Adipocyte (in vitro differentiated cells): ENCODE measurements at regions not wholly inside any gene's neighbourhood (a gene's known extent, or its start where the extent isn't known, plus 50 kb on each side); places are given as distances from the start of the nearest gene placed in this dataset.
"Not testable (repeated sequence)": the region's sequence is repeated elsewhere in the genome, so short reads cannot be mapped to it uniquely, and the experiment has no call there.

Experiments used
- DNase-seq: peaks from one replicate; pipeline ENCODE4 v3.0.0-alpha.2; 2015; ENCODE audit warnings: low read depth
- H3K27me3 ChIP-seq: replicated peaks from 2 replicates; pipeline ENCODE4 v1.7.0; 2013; ENCODE audit warnings: mild to moderate bottlenecking, low read length, moderate library complexity; ENCODE audit not compliant: control insufficient read depth, insufficient read depth
- H3K36me3 ChIP-seq: 2 replicates; pipeline ENCODE4 v1.7.0; 2013; ENCODE audit warnings: low read length, mild to moderate bottlenecking, moderate library complexity; ENCODE audit not compliant: control insufficient read depth, insufficient read depth, severe bottlenecking
- H3K4me1 ChIP-seq: 2 replicates; pipeline ENCODE4 v1.7.0; 2013; ENCODE audit warnings: mild to moderate bottlenecking, low read length, moderate library complexity; ENCODE audit not compliant: control insufficient read depth, insufficient read depth
- H3K4me3 ChIP-seq: 2 replicates; pipeline ENCODE4 v1.7.0; 2013; ENCODE audit warnings: mild to moderate bottlenecking, low read length, moderate library complexity
- H3K9ac ChIP-seq: 2 replicates; pipeline ENCODE4 v1.7.0; 2013; ENCODE audit warnings: mild to moderate bottlenecking, low read length, moderate library complexity
- H3K9me3 ChIP-seq: 2 replicates; pipeline ENCODE4 v1.7.0; 2013; ENCODE audit warnings: mild to moderate bottlenecking, low read length, moderate library complexity; ENCODE audit not compliant: control insufficient read depth

GRCh38 chr1:221045842-221046831, 166.9 kb downstream of the HLX start:
- peaks cover 12% of the 10 kb centered on the region for H3K9me3 ChIP-seq
- no peaks in the 10 kb centered on the region for H3K27me3 ChIP-seq
- peaks cover 6% of the 10 kb centered on the region for H3K4me1 ChIP-seq
- H3K36me3 ChIP-seq, result no peaks in the 10 kb centered on the region
- no peak overlapping the region for H3K4me3 ChIP-seq
- no peak overlapping the region for H3K9ac ChIP-seq
- peak; percentile 56 for DNase-seq

- not testable (repeated sequence) for H3K4me1 ChIP-seq, H3K36me3 ChIP-seq, H3K4me3 ChIP-seq, H3K27me3 ChIP-seq, H3K9ac ChIP-seq, DNase-seq
- peaks cover 12% of the 10 kb centered on the region for H3K9me3 ChIP-seq
Measured at GRCh38 chr1:221051391-221051790, 172.1 kb downstream of the HLX start.

DNA sequence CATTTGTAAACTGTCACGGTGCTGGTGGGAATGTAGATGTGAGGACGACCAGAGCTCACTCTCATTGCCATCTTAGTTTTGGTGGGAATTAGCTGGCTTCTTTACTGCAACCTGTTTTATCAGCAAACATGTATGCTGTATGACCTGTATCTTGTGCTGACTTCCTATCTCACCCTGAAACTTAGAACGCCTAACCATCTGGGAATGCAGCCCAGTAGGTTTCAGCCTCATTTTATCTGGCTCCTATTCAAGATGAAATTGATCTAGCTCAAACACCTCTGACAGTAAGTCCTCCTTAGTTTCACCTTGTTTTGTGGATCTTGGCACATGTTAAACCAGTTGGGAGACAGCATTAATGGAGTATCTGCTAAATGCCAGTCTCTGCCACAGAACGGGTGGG, 174.6 kb downstream of the HLX start:
- Histone ChIP-seq H3K4me3 (no peak overlapping the region), H3K27me3 (no peaks in the 10 kb centered on the region), H3K36me3 (no peaks in the 10 kb centered on the region), H3K9me3 (peaks cover 12% of the 10 kb centered on the region), H3K4me1 (no peaks in the 10 kb centered on the region), H3K9ac (no peak overlapping the region)
- DNase-seq, result no peak

GRCh38 chr1:221059506-221059905, 180.3 kb downstream of the HLX start:
- H3K9ac ChIP-seq, result no peak overlapping the region
- no peak overlapping the region for H3K4me3 ChIP-seq
- H3K36me3 ChIP-seq, result no peaks in the 10 kb centered on the region
- DNase-seq, result no peak
- no peaks in the 10 kb centered on the region for H3K27me3 ChIP-seq
- H3K4me1 ChIP-seq, result no peaks in the 10 kb centered on the region
- H3K9me3 ChIP-seq, result peaks cover 3% of the 10 kb centered on the region

GRCh38 chr1:221063651-221064050, 184.4 kb downstream of the HLX start:
- H3K9me3 ChIP-seq, result peaks cover 3% of the 10 kb centered on the region
- H3K4me1 ChIP-seq, result no peaks in the 10 kb centered on the region
- H3K9ac ChIP-seq, result no peak overlapping the region
- DNase-seq, result no peak
- no peaks in the 10 kb centered on the region for H3K36me3 ChIP-seq
- H3K4me3 ChIP-seq, result no peak overlapping the region
- no peaks in the 10 kb centered on the region for H3K27me3 ChIP-seq

DNA sequence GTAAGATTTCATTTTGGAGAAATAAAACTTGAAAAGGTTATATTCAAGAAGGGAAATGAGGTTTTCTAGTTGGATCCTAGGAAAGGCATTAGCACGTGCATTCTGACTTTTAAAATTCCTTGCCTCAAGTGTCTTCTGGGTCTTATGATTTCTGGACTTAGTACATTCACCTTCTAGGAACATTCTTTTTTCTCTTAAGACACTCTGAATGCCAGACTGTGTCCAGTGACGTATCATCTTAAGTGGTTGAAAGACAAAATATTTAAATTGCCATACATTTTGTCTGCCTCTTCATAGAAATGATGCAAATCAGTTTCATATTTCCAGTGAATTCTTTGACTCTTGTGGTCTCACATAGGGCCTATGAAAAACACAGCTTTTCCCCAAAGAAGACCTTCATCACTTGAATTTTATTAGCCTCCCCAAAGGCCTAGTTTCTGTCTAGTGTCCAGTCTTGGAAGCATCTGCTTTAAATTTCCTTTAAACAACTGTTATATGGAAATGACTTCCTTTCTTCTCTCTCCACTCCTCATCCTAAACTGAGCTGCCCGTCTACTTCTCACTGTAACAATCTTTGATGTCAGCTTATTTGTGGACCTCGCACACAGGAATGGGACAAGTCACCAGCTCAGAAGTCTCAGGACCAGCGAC, 187.2 kb downstream of the HLX start:
- no peaks in the 10 kb centered on the region for H3K36me3 ChIP-seq
- DNase-seq, result no peak
- H3K27me3 ChIP-seq, result no peaks in the 10 kb centered on the region
- H3K9me3 ChIP-seq, result peaks cover 3% of the 10 kb centered on the region
- peaks cover 1% of the 10 kb centered on the region for H3K4me1 ChIP-seq
- H3K4me3 ChIP-seq, result no peak overlapping the region
- no peak overlapping the region for H3K9ac ChIP-seq

DNA sequence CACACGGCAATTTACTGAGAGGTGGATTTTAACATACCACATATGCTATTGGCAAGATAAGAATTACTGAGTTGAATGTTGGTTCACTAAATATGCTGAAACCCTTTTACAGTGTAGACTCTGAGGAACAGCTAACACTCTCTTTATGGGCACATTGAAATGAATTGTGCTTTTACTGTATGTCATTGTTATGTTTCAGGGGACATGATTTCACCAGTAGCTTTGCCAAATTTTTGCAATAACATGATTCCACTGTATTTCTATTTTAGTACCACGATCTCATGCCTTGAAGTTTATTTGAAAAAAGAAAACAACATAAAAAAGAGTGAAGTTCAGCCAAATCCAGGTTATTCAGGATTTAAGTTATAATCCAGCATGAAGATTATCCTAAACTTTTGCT, 188.5 kb downstream of the HLX start:
- no peaks in the 10 kb centered on the region for H3K27me3 ChIP-seq
- no peaks in the 10 kb centered on the region for H3K36me3 ChIP-seq
- peaks cover 3% of the 10 kb centered on the region for H3K9me3 ChIP-seq
- DNase-seq, result no peak
- H3K4me3 ChIP-seq, result no peak overlapping the region
- H3K4me1 ChIP-seq, result peaks cover 8% of the 10 kb centered on the region
- no peak overlapping the region for H3K9ac ChIP-seq

DNA sequence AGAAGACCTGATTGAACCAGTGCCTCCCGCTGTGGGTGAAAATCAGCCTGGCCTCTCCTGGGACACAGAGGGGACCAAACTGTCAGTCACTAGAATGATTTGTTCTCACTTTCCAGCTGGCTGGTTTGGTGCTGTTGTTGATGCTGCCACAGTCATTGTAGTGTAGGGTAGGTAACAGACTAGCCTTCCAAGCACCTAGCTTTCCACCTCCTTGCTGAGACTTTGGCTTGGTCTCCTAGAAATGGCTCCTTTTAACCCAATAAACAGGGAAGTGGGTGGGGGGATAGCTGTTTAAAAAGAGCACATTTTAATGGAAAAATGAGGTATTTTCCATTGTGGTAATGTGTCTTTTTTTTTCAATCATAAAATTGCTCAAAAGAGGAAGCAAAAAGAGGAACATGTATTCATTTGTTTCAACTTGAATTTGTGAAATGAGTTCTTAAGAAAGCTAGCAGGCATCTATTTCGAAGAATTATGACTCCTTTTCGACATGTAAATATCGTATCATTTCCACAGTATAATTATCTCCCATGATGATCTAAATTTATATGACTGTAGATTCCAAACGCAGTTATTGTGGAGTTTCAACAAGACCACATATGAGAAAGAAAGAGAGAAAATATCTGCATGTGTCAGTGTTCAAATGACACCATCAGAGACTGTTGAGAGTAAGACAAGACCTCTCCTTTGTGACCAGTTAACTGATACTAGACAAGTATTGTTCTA, 190.1 kb downstream of the HLX start:
- Histone ChIP-seq H3K4me1 (peaks cover 8% of the 10 kb centered on the region), H3K9ac (no peak overlapping the region), H3K9me3 (no peaks in the 10 kb centered on the region), H3K27me3 (no peaks in the 10 kb centered on the region), H3K4me3 (no peak overlapping the region), H3K36me3 (no peaks in the 10 kb centered on the region)
- DNase-seq, result no peak

- H3K4me1 ChIP-seq, result peaks cover 8% of the 10 kb centered on the region
- H3K36me3 ChIP-seq, result no peaks in the 10 kb centered on the region
- H3K27me3 ChIP-seq, result no peaks in the 10 kb centered on the region
- no peak for DNase-seq
- H3K9ac ChIP-seq, result no peak overlapping the region
- H3K4me3 ChIP-seq, result no peak overlapping the region
- H3K9me3 ChIP-seq, result no peaks in the 10 kb centered on the region
Measured at GRCh38 chr1:221069986-221070385, 190.7 kb downstream of the HLX start.

- H3K9me3 ChIP-seq, result no peaks in the 10 kb centered on the region
- no peaks in the 10 kb centered on the region for H3K27me3 ChIP-seq
- H3K4me1 ChIP-seq, result peaks cover 18% of the 10 kb centered on the region
- no peak overlapping the region for H3K9ac ChIP-seq
- H3K36me3 ChIP-seq, result no peaks in the 10 kb centered on the region
- H3K4me3 ChIP-seq, result no peak overlapping the region
- DNase-seq, result peak; percentile 34
Measured at GRCh38 chr1:221071777-221072176, 192.5 kb downstream of the HLX start.

DNA sequence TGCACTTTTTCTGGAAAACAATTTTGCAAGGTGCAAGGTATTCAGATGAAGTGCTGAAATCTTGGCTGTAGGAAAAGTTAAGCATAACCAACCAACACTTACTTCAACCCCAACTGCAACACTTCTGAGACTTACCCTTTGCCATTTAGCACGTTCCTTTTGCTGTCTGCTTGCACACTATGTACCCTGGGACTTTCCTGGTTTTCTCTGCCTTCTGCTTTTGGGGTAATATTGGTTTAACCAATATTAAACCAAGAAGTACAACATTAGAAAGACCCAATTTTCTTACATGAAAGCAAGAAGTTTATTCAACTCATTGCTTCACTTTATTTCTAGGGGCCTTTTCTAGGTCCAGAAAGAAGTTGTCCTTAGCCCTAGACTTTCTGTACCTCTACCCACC, 193.0 kb downstream of the HLX start:
- DNase-seq, result no peak
- no peaks in the 10 kb centered on the region for H3K9me3 ChIP-seq
- no peaks in the 10 kb centered on the region for H3K36me3 ChIP-seq
- no peak overlapping the region for H3K9ac ChIP-seq
- no peak overlapping the region for H3K4me3 ChIP-seq
- peaks cover 19% of the 10 kb centered on the region for H3K4me1 ChIP-seq
- no peaks in the 10 kb centered on the region for H3K27me3 ChIP-seq
